Fibroblast of the aortic adventitia (primary cell): ENCODE measurements at regions not wholly inside any gene's neighbourhood (a gene's known extent, or its start where the extent isn't known, plus 50 kb on each side); places are given as distances from the start of the nearest gene placed in this dataset.

Source experiments
- DNase-seq: peaks from one replicate; pipeline ENCODE4 v3.0.0-alpha.2; 2010; ENCODE audit warnings: low read depth
- H3K4me3 ChIP-seq: 2 replicates; pipeline ENCODE4 v1.5.1; 2011; ENCODE audit warnings: low read depth, mild to moderate bottlenecking, control low read depth, low read length, moderate library complexity
- TF ChIP-seq, protein P1 (sequence below): IDR thresholded peaks from 2 replicates; pipeline ENCODE4 v1.5.1; 2011; ENCODE audit warnings: mild to moderate bottlenecking, low read length, control low read depth, inconsistent platforms; ENCODE audit not compliant: insufficient read depth

DNA sequence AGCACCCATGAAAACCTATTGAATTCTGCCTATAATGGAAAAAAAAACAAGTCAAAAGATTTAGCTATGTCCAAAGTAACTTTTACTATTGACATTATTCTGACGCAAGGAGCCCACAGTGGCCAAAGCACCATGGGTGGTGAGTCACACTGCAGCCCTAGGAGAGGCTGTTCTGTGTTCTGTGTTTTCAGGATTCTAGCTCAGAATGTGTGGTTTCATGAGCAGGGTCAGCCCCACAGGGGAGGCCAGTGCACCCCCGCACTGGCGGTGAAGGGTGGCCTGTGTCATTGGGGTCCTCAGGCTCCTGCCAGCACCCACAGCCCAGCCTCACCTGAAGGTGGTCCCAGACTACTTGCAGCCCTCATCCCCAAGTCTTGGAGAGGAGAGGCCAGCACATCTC lies 112.2 kb downstream of the BRD1 start:
- no peak for DNase-seq
- H3K4me3 ChIP-seq: no peak overlapping the region
- TF ChIP-seq, protein P1, sequence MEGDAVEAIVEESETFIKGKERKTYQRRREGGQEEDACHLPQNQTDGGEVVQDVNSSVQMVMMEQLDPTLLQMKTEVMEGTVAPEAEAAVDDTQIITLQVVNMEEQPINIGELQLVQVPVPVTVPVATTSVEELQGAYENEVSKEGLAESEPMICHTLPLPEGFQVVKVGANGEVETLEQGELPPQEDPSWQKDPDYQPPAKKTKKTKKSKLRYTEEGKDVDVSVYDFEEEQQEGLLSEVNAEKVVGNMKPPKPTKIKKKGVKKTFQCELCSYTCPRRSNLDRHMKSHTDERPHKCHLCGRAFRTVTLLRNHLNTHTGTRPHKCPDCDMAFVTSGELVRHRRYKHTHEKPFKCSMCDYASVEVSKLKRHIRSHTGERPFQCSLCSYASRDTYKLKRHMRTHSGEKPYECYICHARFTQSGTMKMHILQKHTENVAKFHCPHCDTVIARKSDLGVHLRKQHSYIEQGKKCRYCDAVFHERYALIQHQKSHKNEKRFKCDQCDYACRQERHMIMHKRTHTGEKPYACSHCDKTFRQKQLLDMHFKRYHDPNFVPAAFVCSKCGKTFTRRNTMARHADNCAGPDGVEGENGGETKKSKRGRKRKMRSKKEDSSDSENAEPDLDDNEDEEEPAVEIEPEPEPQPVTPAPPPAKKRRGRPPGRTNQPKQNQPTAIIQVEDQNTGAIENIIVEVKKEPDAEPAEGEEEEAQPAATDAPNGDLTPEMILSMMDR: no peak

DNA sequence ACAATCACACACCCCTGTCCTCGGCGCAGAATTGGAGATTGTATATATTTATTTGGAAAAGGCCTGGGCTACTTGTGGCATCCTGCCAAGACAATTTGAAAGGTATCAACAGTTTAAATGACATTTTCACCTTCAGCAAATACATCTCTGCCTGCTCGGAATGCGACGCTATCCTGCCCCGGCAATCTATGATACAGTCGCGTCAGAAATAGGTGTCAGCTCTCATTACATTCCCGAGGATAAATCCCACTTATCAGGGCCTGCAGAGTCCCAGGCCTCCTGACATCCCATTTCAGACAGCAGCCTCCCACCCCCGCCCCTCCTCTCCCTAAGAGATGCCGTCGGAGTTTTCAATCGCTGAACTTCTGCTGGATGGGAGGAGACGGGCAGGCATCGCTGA lies 114.7 kb downstream of the BRD1 start:
- TF ChIP-seq, protein P1: no peak
- H3K4me3 ChIP-seq: no peak overlapping the region
- DNase-seq: no peak

DNA sequence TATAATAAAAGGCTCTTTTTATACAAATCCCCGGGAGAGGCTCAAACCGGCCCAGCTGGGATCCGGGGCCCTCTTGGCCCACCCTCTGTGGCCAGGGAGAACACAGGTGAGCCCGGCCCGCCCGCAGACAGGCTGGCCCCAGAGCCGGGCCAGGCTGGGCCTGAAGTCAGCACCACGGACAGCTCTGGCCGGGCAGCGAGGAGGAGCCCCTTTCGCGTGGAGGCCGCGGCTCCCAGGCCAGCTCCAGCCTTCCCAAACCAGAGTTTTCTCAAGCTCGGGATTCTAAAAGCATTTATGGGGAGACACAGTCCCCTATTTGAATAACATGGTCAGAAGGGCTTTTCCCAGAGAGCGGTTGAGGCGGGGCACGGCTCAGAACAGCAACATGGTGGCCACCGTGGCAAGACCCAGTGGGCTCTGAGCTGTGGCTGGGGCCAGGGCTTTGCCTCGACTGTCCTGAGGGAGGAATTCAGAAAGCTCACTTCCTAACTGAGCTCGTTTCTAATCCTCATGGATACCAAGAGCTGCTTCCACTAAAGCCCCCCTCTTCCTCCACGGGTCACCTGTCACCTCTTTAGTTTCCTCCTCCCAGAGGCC lies 115.4 kb downstream of the BRD1 start:
- TF ChIP-seq, protein P1: no peak
- no peak overlapping the region for H3K4me3 ChIP-seq
- DNase-seq: no peak

DNA sequence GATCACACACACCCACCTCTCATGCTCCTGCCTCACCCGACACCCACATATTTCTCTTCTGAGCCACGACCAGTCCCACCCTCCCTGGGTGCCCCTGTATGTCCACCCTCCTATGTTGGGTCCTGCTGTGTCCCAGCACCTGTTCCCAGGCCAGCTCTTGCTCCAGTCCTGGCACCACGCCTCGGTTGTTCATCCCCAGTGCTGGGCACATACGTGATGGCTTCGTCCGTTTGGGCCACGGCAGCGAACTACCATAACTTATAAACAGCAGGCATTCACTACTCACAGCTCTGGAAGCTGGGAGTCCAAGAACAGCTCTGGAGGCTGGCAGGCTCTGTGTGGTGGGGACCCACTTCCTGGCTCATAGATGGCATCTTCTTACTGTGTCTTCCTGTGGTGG lies 116.9 kb downstream of the BRD1 start:
- DNase-seq: no peak
- TF ChIP-seq, protein P1: no peak
- no peak overlapping the region for H3K4me3 ChIP-seq

DNA sequence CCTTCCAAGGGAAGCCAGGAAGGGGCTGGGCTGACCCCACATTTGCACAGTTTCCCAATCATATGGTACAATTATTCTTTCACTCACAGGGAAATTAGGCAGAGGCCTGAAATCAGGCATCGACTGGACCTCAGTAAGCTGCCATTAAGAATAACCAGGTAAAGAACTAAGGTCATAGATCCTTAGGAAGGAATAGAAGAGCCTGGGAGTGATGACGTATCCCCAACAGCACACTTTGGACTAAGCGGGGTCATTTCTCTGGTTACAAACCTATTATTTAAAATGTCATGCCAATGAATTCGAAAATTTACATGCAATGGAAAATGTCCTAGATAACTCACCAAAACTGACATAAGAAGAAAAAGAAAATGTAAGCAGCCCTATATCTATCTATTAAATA lies 118.2 kb downstream of the BRD1 start:
- no peak overlapping the region for H3K4me3 ChIP-seq
- DNase-seq: no peak
- TF ChIP-seq, protein P1: no peak

DNA sequence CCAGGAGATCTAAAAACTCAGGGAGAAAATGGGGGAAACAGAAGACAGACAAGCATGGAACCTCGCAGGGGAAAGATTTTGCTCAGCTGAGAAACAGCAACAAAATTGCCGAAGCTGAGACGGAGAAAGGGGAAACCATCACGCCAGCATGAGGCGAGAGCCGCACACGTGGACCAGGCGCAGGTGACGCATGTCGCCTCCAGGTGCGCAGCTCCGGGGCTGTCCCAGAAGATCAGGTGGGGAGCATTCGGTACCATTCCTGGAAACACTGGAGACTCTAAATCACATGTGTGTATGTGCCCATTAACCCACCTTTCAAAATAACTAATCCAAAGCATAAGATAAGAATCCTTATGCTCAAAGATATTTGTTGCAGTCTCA lies 121.7 kb downstream of the BRD1 start:
- no peak for DNase-seq
- TF ChIP-seq, protein P1: no peak
- H3K4me3 ChIP-seq: no peak overlapping the region
